ENCODE measurements at regions not wholly inside any gene's neighbourhood (a gene's known extent, or its start where the extent isn't known, plus 50 kb on each side); places are given as distances from the start of the nearest gene placed in this dataset.

DNA sequence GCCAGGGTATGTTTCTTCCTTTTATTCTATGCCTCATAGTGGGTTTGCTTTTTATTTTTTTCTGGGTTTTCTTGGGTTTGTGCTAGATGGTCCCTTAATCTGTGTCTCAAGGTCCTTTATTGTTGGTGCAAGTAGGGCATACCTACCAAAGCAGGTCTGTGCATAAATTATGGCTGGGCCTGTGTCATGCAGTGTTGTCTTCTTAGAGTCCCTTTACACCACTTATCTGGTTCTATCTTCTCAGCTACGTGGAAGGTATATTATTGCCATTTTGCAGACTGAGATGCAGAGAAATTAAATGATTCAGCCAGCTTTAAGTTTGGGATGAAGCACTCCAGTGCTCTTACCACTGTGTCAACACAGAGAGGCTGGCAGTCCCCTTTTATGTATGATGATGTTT lies 293.5 kb upstream of the SOX2 start:
- TF ChIP-seq EP300 (IDR thresholded peaks at IDR 0.05; ENCODE audit: borderline replicate concordance in 1 of 2, low read depth in 1 of 2, low read length in 1 of 2): no peak
- no peak for TF ChIP-seq RAD21 (IDR thresholded peaks at IDR 0.05; ENCODE audit: low read length)
- TF ChIP-seq, protein P1, sequence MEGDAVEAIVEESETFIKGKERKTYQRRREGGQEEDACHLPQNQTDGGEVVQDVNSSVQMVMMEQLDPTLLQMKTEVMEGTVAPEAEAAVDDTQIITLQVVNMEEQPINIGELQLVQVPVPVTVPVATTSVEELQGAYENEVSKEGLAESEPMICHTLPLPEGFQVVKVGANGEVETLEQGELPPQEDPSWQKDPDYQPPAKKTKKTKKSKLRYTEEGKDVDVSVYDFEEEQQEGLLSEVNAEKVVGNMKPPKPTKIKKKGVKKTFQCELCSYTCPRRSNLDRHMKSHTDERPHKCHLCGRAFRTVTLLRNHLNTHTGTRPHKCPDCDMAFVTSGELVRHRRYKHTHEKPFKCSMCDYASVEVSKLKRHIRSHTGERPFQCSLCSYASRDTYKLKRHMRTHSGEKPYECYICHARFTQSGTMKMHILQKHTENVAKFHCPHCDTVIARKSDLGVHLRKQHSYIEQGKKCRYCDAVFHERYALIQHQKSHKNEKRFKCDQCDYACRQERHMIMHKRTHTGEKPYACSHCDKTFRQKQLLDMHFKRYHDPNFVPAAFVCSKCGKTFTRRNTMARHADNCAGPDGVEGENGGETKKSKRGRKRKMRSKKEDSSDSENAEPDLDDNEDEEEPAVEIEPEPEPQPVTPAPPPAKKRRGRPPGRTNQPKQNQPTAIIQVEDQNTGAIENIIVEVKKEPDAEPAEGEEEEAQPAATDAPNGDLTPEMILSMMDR (IDR thresholded peaks at IDR 0.05): no peak
- TF ChIP-seq, protein P2, sequence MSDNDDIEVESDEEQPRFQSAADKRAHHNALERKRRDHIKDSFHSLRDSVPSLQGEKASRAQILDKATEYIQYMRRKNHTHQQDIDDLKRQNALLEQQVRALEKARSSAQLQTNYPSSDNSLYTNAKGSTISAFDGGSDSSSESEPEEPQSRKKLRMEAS (IDR thresholded peaks at IDR 0.05; ENCODE audit: low read depth): no peak
- TF ChIP-seq, protein P3, sequence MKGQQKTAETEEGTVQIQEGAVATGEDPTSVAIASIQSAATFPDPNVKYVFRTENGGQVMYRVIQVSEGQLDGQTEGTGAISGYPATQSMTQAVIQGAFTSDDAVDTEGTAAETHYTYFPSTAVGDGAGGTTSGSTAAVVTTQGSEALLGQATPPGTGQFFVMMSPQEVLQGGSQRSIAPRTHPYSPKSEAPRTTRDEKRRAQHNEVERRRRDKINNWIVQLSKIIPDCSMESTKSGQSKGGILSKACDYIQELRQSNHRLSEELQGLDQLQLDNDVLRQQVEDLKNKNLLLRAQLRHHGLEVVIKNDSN (IDR thresholded peaks at IDR 0.05; ENCODE audit: borderline replicate concordance, low read depth): no peak
- TF ChIP-seq YY1 (IDR thresholded peaks at IDR 0.05; ENCODE audit: low read depth): no peak
- TF ChIP-seq NFIC (IDR thresholded peaks at IDR 0.05; ENCODE audit: borderline replicate concordance): no peak
- TF ChIP-seq POLR2AphosphoS5 (IDR thresholded peaks at IDR 0.05; ENCODE audit: low read depth, low read length): no peak
- TF ChIP-seq FOXM1 (IDR thresholded peaks at IDR 0.05; ENCODE audit: low read depth): no peak

Data from SK-N-SH (cell line).